K562 (cell line): ENCODE measurements at regions not wholly inside any gene's neighbourhood (a gene's known extent, or its start where the extent isn't known, plus 50 kb on each side); places are given as distances from the start of the nearest gene placed in this dataset.
A peak's percentile ranks its signal among the peaks of the same experiment; 100 is the strongest.

Source experiments
- ATAC-seq: fragments of 200-7000 bp; cut with Tn5 transposase; 3 replicates; pipeline ENCODE4 v1.9.1; 2020; ENCODE audit warnings: moderate library complexity
- BruUV-seq: library from RNA; stranded (reverse); fragments of 400-500 nt; replicated peaks from 2 replicates; lab custom pipeline; 2021; lab: Mats Ljungman, UMichigan
- CTCF ChIA-PET: fragments of 300-600 bp; formaldehyde crosslinking; extraction: SDS; loops from one replicate; lab custom pipeline; 2021; ENCODE audit warnings: low intra/inter-chr PET ratio; lab: Yijun Ruan, JAX
- POLR2A ChIA-PET: fragments of 300-600, 350-650 bp; sonication (Branson Sonifier 250); formaldehyde crosslinking; extraction: SDS; loops from one replicate; lab custom pipeline; 2021; ENCODE audit warnings: antibody characterized with exemption, inconsistent platforms; lab: Yijun Ruan, JAX
- DNase-seq, 4 experiments: peaks; one replicate each; pipeline versions ENCODE4 v3.0.0 to v3.0.0-alpha.2; 2011 to 2018; ENCODE audit warnings: low spot score in 3 of 4, mixed read lengths in 3 of 4; ENCODE audit errors: extremely low read depth in 1 of 4
- FAIRE-seq: peaks from 2 replicates; lab custom pipeline; 2011; peaks lifted over from hg19 to GRCh38; lab: Jason Lieb, UNC
- H2AFZ ChIP-seq: 2 replicates; pipeline ENCODE4 v1.6.0; 2011; ENCODE audit warnings: low read depth, low read length, control low read depth, inconsistent platforms
- H3K27ac ChIP-seq: fragments of 200-600 bp; 3 replicates; pipeline ENCODE4 v1.8.0; 2011; ENCODE audit warnings: low read depth, mild to moderate bottlenecking, control low read depth, inconsistent platforms, low read length, moderate library complexity, mixed read lengths; ENCODE audit errors: extremely low read depth
- H3K27me3 ChIP-seq, 2 experiments: fragments of 300-600 bp in 1 of 2; 2 replicates in 1 of 2; 3 replicates in 1 of 2; pipeline versions ENCODE4 v1.6.0 to v1.8.0; 2011; ENCODE audit warnings: inconsistent platforms in 2 of 2, low read length in 2 of 2, mild to moderate bottlenecking in 1 of 2, mixed read lengths in 1 of 2, moderate library complexity in 1 of 2; ENCODE audit not compliant: control insufficient read depth in 2 of 2, insufficient read depth in 2 of 2
- H3K36me3 ChIP-seq: fragments of 300-600 bp; 3 replicates; pipeline ENCODE4 v1.8.0; 2011; ENCODE audit warnings: mild to moderate bottlenecking, low read length, inconsistent platforms; ENCODE audit not compliant: control insufficient read depth, insufficient read depth
- H3K4me1 ChIP-seq, 2 experiments: fragments of 200-600 bp in 1 of 2; replicated peaks in 1 of 2; 2 replicates in 1 of 2; 3 replicates in 1 of 2; pipeline versions ENCODE4 v1.5.1 to v1.8.0; 2011; ENCODE audit warnings: inconsistent platforms in 2 of 2, low read length in 2 of 2, mild to moderate bottlenecking in 1 of 2, mixed read lengths in 1 of 2, moderate library complexity in 1 of 2; ENCODE audit not compliant: control insufficient read depth in 2 of 2, insufficient read depth in 2 of 2
- H3K4me2 ChIP-seq: 2 replicates; pipeline ENCODE4 v1.6.1; 2011; ENCODE audit warnings: low read length, control low read depth, inconsistent platforms, mixed read lengths; ENCODE audit not compliant: insufficient read depth
- H3K4me3 ChIP-seq: fragments of 200-600 bp; sonication (generic), shearing (Covaris generic); 2 replicates; pipeline ENCODE4 v1.5.1; 2016; ENCODE audit warnings: control low read depth, inconsistent platforms
- H3K79me2 ChIP-seq: fragments of 200-600 bp; 3 replicates; pipeline ENCODE4 v1.8.0; 2011; ENCODE audit warnings: low read length, inconsistent platforms; ENCODE audit not compliant: control insufficient read depth, insufficient read depth
- H3K9ac ChIP-seq, 2 experiments: 2 replicates each; pipeline versions ENCODE4 v1.6.0 to v1.6.1; 2011; ENCODE audit warnings: low read depth in 2 of 2, low read length in 2 of 2, control low read depth in 1 of 2, inconsistent platforms in 1 of 2, mild to moderate bottlenecking in 1 of 2, mixed read lengths in 1 of 2; ENCODE audit not compliant: insufficient read depth in 1 of 2
- H3K9me1 ChIP-seq: one replicate; pipeline ENCODE4 v1.6.0; 2011; ENCODE audit warnings: inconsistent platforms, mild to moderate bottlenecking, low read length, moderate library complexity; ENCODE audit not compliant: control insufficient read depth, insufficient read depth
- H3K9me3 ChIP-seq: replicated peaks from 2 replicates; pipeline ENCODE4 v1.5.1; 2011; ENCODE audit warnings: low read depth, low read length, inconsistent platforms; ENCODE audit not compliant: control insufficient read depth, insufficient read depth
- H4K20me1 ChIP-seq: replicated peaks from 2 replicates; pipeline ENCODE4 v1.6.1; 2011; ENCODE audit warnings: low read length, inconsistent platforms, mixed read lengths; ENCODE audit not compliant: control insufficient read depth, insufficient read depth
- BMI1 ChIP-seq: fragments of 150-350 bp; IDR thresholded peaks from 2 replicates; pipeline ENCODE4 v1.6.1; 2014; ENCODE audit warnings: low read length
- CEBPG ChIP-seq, 3 experiments: fragments of 200-800 bp in 1 of 3; sonication (Bioruptor generic) in 1 of 3; sonication (generic) in 1 of 3; formaldehyde crosslinking in 1 of 3; IDR thresholded peaks in 2 of 3; conservative IDR thresholded peaks in 1 of 3; 2 replicates each; pipeline versions ENCODE4 v1.6.1 to v1.8.0; 2016 to 2022; ENCODE audit warnings: missing compliant biosample characterization in 2 of 3, missing genetic modification characterization in 2 of 3, mild to moderate bottlenecking in 1 of 3, missing genetic modification reagents in 1 of 3
- E2F5 ChIP-seq: sonication (generic); formaldehyde crosslinking; IDR thresholded peaks from 2 replicates; pipeline ENCODE4 v1.8.0; 2022; ENCODE audit warnings: mild to moderate bottlenecking, missing genetic modification reagents
- RBM25 ChIP-seq: fragments of 200-400 bp; formaldehyde crosslinking; IDR thresholded peaks from 2 replicates; pipeline ENCODE4 v1.6.1; 2018; ENCODE audit warnings: low read length, low read depth, moderate library complexity; ENCODE audit not compliant: severe bottlenecking
- TEAD2 ChIP-seq: fragments of 450-650 bp; IDR thresholded peaks from 2 replicates; pipeline ENCODE4 v1.6.1; 2016; ENCODE audit warnings: missing genetic modification characterization, control low read depth, missing compliant biosample characterization
- XRCC5 ChIP-seq: fragments of 200-400 bp; formaldehyde crosslinking; IDR thresholded peaks from 2 replicates; pipeline ENCODE4 v1.6.1; 2017; ENCODE audit warnings: low read depth, mild to moderate bottlenecking, low read length
- ZNF583 ChIP-seq: fragments of 250-450 bp; sonication (Bioruptor Pico); IDR thresholded peaks from 2 replicates; pipeline ENCODE4 v1.4.0; 2020
- ZNF785 ChIP-seq: fragments of 250-450 bp; sonication (Bioruptor Pico); IDR thresholded peaks from 2 replicates; pipeline ENCODE4 v1.4.0; 2020; ENCODE audit warnings: mild to moderate bottlenecking
- ZZZ3 ChIP-seq: fragments of 450-650 bp; IDR thresholded peaks from 2 replicates; pipeline ENCODE4 v1.6.1; 2016; ENCODE audit warnings: antibody characterized with exemption, mild to moderate bottlenecking, moderate library complexity
- WGBS: fragments of 100-300 bp; shearing (Covaris generic); methylation state at CpG from one replicate; pipeline ENCODE4 v1.1.6; 2016; ENCODE audit warnings: low coverage, mixed read lengths; ENCODE audit not compliant: insufficient coverage; ENCODE audit errors: missing lambda C conversion rate; 5-methylcytosine and 5-hydroxymethylcytosine counted together
- in situ Hi-C: fragments of 300-500 bp; cut with MboI; formaldehyde crosslinking; loops from 4 replicates; pipeline ENCODE4 v1.15.0; 2018; ENCODE audit warnings: inconsistent platforms, mixed read lengths
- intact Hi-C: fragments of 100-400 bp; cut with micrococcal nuclease; formaldehyde crosslinking; loops from 2 replicates; pipeline ENCODE4 v1.14.2; 2022
- TF ChIP-seq, protein P1 (sequence below), 2 experiments: fragments of 450-650 bp in 1 of 2; sonication (generic) in 1 of 2; formaldehyde crosslinking in 1 of 2; IDR thresholded peaks in 1 of 2; conservative IDR thresholded peaks in 1 of 2; 2 replicates each; pipeline versions ENCODE4 v1.6.1 to v1.8.1; 2016 to 2023; ENCODE audit warnings: mild to moderate bottlenecking in 2 of 2, moderate library complexity in 2 of 2, inconsistent platforms in 1 of 2, missing genetic modification reagents in 1 of 2

DNA sequence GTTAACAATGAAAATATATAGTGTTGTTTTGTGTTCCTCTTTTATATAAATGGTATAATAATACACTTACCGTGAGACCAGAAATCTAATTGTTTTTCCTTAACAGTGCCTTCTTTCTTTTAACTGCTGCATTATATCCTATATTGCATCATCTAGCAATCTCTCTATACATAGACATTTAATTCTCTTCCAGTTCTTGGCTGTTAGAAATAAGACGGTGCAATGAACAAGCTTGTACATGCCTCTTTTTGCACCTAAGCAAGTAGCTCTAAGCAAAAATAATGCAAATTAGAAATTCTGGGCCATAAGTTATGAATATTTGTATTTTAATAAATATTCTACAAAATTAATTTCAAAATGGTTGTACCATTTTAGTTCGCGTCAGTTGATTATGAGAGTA, 55.9 kb upstream of the AHR start:
- FAIRE-seq (no peak), ATAC-seq (no peak), DNase-seq (no peak)
- no peaks in the 10 kb centered on the region for H4K20me1 ChIP-seq
- 48% methylated on average over 4 of the region's 4 CpGs for WGBS
- ChIA-PET POLR2A (no interaction called here), CTCF (no interaction called here)
- H3K4me3 ChIP-seq = no peak overlapping the region
- no peak for TF ChIP-seq BMI1
- TF ChIP-seq XRCC5 = no peak
- no peak for TF ChIP-seq ZNF785 (CRISPR knock-in tag)
- TF ChIP-seq, protein P1, sequence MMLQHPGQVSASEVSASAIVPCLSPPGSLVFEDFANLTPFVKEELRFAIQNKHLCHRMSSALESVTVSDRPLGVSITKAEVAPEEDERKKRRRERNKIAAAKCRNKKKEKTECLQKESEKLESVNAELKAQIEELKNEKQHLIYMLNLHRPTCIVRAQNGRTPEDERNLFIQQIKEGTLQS (IDR thresholded peaks at IDR 0.05) = peak; percentile 45
- TF ChIP-seq, protein P1 (CRISPR knock-in tag; conservative IDR thresholded peaks at IDR 0.05) = no peak
- TF ChIP-seq ZNF583 (CRISPR knock-in tag) = no peak
- no peak for TF ChIP-seq ZZZ3
- TF ChIP-seq RBM25 = no peak
- TF ChIP-seq TEAD2 (tag) = no peak
- TF ChIP-seq CEBPG (CRISPR knock-in tag; IDR thresholded peaks at IDR 0.05) = no peak
- peak; percentile 41 to 49; a peak in 2 of 4 replicates for TF ChIP-seq CEBPG (tag; conservative IDR thresholded peaks at IDR 0.05 in 1 of 2, IDR thresholded peaks at IDR 0.05 in 1 of 2)
- TF ChIP-seq E2F5 (CRISPR knock-in tag) = no peak
- no peak overlapping the region for H2AFZ ChIP-seq
- no peak overlapping the region for H3K4me2 ChIP-seq
- H3K9me3 ChIP-seq = 0 out of 2 replicates have a peak, but pooled peaks cover 2% of the 10 kb centered on the region
- no peak overlapping the region for H3K9ac ChIP-seq
- intact Hi-C loops = no loop called here
- no peaks in the 10 kb centered on the region for H3K4me1 ChIP-seq
- no peaks in the 10 kb centered on the region for H3K27me3 ChIP-seq
- H3K27ac ChIP-seq = no peak overlapping the region
- no TSS peak for BruUV-seq
- in situ Hi-C loops = no loop called here
- no peaks in the 10 kb centered on the region for H3K9me1 ChIP-seq
- H3K36me3 ChIP-seq = no peaks in the 10 kb centered on the region
- H3K79me2 ChIP-seq = no peaks in the 10 kb centered on the region
